OCI-LY1 (cell line): ENCODE measurements at regions not wholly inside any gene's neighbourhood (a gene's known extent, or its start where the extent isn't known, plus 50 kb on each side); places are given as distances from the start of the nearest gene placed in this dataset.

Experiments used
- EZH2 ChIP-seq: fragments of 200-600 bp; sonication (generic), shearing (Covaris generic); IDR thresholded peaks from 2 replicates; pipeline ENCODE4 v1.8.0; 2017; ENCODE audit warnings: borderline replicate concordance, mixed run types, mild to moderate bottlenecking, antibody characterized with exemption, low read length, moderate library complexity, mixed read lengths
- TF ChIP-seq, protein P1 (sequence below): fragments of 200-600 bp; sonication (generic), shearing (Covaris generic); IDR thresholded peaks from 2 replicates; pipeline ENCODE4 v1.5.1; 2017; ENCODE audit warnings: mild to moderate bottlenecking, antibody characterized with exemption, low read length, moderate library complexity, mixed read lengths

DNA sequence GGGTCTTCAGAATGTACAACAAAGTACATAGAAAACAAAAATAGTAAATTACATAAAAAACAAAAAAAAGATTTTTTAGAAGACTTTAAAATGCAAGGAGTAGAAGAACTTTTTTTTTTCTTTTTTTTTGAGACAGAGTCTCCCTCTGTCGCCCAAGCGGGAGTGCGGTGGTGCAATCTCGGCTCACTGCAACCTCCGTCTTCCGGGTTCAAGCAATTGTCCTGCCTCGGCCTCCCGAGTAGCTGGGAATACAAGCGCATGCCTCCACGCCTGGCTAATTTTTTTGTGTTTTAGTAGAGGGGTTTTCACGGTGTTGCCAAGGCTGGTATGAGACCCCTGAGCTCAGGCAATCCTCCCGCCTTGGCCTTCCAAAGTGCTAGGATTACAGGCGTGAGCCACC is 104.5 kb upstream of the ZC3H15 start:
- TF ChIP-seq EZH2, result no peak
- TF ChIP-seq, protein P1, sequence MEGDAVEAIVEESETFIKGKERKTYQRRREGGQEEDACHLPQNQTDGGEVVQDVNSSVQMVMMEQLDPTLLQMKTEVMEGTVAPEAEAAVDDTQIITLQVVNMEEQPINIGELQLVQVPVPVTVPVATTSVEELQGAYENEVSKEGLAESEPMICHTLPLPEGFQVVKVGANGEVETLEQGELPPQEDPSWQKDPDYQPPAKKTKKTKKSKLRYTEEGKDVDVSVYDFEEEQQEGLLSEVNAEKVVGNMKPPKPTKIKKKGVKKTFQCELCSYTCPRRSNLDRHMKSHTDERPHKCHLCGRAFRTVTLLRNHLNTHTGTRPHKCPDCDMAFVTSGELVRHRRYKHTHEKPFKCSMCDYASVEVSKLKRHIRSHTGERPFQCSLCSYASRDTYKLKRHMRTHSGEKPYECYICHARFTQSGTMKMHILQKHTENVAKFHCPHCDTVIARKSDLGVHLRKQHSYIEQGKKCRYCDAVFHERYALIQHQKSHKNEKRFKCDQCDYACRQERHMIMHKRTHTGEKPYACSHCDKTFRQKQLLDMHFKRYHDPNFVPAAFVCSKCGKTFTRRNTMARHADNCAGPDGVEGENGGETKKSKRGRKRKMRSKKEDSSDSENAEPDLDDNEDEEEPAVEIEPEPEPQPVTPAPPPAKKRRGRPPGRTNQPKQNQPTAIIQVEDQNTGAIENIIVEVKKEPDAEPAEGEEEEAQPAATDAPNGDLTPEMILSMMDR, result no peak
